DMS79 (cell line): ENCODE measurements at regions not wholly inside any gene's neighbourhood (a gene's known extent, or its start where the extent isn't known, plus 50 kb on each side); places are given as distances from the start of the nearest gene placed in this dataset.
"Not testable (repeated sequence)": the region's sequence is repeated elsewhere in the genome, so short reads cannot be mapped to it uniquely, and the experiment has no call there.

Experiments used
- DNase-seq: peaks from one replicate; lab custom pipeline; 2025; lab: John Stamatoyannopoulos, UW

DNA sequence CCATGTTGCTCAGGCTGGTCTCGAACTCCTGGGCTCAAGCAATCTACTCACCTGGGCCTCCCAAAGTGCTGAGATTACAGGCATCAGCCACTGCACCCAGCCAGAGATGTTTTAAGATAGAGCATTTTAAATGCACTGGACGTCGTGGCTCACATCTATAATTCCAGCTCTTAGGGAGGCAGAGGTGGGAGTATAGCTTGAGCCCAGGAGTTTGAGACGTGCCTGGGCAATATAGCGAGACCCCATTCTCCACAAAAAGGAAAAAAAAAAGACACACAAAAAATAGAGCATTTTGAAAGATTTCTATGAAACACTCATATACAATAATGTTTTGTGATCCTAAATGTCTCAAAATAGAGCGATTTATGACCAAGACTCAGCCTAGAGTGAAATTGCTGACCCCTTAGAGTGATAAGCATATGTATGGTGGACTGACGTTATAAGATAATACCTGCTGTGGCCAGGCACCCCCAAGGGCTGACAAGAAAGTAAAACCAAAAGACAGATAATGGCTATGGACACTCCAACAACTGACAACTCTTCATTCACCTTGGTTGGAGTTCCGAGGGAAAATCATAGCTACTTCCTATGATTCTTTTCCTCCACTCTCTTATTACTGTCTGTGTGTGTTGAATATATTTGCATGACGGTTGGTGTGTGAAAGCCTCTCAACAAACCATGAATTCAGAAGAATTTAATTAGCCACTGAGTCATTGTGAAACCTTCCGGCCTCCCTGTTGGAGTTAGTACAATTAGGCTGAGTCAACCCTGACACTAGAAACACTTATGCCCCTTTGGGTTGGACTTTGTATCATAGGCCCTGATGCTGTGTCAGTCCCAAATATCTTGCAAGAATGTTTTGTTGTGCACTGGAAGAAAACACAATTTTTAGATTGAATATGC, 526.5 kb upstream of the NUDT12 start:
- DNase-seq = no peak

- DNase-seq = no peak
Measured at GRCh38 chr5:104084896-104085295, 522.3 kb upstream of the NUDT12 start.

GRCh38 chr5:104082754-104083153, 520.2 kb upstream of the NUDT12 start:
- no peak for DNase-seq

- no peak for DNase-seq
Measured at GRCh38 chr5:104081232-104081631, 518.6 kb upstream of the NUDT12 start.

DNA sequence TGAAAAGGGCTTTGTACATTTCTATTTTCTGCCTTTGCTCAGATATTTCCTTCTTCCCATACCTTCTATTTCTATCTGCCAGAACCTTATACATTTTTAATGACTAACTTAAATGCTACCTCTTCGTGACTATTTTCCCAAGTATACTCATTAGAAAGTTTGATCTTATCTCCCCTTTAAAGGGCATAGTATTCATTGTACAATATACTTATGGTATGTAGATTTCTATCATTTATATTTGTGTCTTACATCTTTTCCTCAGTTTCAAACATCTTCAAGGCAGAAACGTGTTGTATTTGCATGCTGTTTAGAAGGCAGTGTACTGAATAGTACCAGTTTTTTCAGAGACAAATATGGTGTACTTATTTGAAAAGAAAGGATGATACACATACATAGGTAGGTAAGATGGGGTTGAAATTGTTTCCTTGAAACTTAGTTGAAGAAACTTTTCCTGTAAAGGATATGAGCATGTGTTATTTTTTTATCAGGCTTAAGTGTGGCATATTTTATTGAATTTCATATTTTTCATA, 518.1 kb upstream of the NUDT12 start:
- DNase-seq = no peak

GRCh38 chr5:104079861-104080645, 517.5 kb upstream of the NUDT12 start:
- DNase-seq = not testable (repeated sequence)

DNA sequence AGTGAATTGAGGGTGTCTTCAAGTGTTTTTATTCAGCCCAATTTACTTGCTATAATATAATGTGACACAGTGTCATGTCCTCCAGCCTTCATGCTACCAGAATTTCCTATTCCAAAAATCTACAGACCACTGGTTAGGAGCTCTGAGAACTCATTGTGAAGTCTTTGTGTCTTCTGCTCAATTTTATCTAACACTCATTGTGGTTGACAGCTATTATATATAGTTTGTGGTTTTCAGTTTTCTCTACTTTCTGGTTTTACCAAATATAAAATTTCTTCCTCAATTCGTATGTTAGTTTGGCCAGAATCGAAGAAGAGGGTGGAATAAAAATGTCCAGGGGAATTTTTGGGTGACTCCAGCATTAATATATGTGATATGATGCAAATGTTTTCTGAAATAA, 509.3 kb upstream of the NUDT12 start:
- no peak for DNase-seq

DNA sequence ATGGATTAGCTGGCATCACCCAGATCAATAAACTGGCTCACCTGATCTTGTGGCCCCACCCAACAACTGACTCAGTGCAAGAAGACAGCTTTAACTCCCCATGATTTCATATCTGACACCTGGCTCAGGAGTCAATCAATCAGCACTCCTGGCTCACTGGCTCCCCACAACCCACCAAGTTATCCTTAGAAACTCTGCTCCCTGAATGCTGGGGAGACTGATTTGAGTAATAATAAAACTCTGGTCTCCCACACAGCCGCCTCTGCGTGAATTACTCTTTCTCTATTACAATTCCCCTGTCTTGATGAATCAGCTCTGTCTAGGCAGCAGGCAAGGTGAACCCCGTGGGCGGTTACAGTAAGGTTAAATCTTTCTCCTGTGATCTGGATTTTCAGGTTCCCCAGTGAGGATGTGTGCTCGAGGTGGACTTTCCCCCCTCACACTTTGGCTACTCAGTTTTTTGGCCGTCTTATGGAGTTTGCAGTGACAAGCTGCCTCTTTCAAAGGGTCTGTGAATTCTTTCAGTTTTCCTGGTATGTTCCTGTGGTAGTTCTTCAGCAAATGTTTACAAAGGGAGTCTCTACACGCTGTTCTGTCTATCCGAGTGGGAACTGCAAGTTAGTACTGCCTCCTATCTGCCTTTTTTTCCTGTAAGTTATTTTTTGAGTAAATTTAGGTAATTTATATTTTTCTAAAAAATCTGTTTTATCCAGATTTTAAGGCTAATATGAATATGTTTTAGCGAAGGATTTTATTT, 500.2 kb upstream of the NUDT12 start:
- no peak for DNase-seq

DNA sequence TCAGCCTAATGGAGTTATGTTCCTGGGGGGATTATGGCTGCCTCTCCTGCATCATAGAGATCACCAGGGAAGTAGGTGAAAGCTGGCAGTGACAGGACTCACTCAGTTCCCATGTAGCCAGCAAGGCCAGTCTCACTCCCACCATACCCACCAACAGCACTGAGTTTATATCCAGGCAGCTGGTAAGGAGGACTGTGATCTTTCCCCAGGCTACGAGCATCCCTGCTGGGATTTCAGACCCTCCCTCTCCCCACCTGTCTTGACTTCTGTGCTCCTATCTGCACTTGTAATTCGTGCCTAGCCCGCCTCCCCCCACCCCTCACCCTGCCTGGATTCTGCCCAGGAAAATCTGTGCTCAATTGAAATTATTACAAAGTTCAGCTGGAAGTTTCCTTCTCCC, 499.1 kb upstream of the NUDT12 start:
- DNase-seq = no peak

- DNase-seq = no peak
Measured at GRCh38 chr5:104053353-104053649, 490.7 kb upstream of the NUDT12 start.

GRCh38 chr5:104052558-104053352, 490.2 kb upstream of the NUDT12 start:
- no peak for DNase-seq

DNA sequence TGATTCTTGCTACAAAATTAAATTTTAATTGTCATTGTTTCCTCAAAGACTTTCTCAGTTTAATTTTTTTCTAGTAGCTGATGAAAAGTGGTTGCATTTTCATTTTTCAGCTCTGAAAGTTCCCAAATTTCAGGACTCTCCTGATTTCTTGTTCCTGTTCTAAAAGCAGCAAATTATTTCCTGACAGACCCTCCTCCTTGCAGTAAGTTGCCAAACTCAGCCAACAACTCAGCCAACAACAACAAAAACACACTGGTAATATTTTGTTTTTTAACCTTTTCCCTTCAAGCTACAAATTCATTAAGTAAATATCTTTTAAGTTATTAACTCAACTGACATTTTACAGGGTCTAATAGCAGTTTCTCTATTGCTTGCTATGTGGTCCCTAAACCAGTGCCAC, 487.8 kb upstream of the NUDT12 start:
- no peak for DNase-seq

DNA sequence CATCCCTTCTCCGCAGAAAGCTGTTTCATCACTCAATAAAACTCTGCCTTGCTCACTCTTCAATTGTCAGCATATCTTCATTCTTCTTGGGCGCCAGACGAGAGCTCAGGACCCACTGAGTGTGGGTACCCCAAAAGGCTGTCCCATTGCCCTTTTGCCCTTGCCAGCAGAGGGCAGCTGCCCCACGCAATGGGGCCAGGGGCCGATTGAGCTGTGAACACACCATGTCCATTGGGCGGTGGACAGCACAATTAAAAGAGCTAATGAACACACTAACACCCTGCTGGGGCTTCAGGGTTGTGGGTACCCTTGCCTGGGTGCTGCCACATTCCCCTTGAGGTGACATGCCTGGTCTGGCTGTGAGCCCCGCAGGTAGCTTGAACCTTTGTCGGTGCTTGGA, 487.2 kb upstream of the NUDT12 start:
- DNase-seq = no peak

GRCh38 chr5:104048231-104048630, 485.6 kb upstream of the NUDT12 start:
- DNase-seq = no peak

DNA sequence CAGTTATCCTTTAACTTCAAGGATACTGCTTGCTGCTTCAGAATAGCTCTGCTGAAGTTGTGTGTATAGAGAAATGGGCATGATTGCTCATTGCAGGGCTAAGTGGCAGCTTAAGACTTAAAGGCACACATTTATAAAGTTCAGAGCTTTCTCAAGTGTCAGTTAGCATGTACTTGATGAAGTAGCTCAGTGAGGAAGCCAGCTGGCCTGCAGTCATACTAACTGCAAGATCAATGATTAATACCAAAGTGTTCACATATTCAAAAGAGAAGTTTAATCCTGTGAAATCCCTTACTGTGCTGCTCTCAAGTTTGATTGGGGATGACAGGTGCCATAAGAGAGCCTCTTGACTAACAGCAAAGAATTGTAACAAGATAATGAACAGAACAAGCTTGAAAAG, 483.4 kb upstream of the NUDT12 start:
- DNase-seq = peak; percentile 5

GRCh38 chr5:104039871-104040270, 477.3 kb upstream of the NUDT12 start:
- DNase-seq = not testable (repeated sequence)

DNA sequence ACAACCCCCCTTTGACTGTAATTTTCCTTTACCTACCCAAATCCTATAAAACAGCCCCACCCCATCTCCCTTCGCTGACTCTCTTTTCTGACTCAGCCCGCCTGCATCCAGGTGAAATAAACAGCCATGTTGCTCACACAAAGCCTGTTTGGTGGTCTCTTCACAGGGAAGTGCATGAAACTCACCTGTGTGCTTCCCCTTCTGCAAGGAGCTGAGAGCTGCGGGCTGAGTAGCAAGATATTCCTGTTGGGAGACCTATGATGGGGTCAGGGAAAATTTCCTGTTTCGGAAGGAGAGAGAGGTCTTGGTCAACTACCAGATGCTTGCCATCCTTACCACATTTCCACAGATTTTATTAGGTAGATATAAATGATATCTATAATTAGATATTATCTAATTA, 474.5 kb upstream of the NUDT12 start:
- DNase-seq = not testable (repeated sequence)

GRCh38 chr5:104033186-104033585, 470.6 kb upstream of the NUDT12 start:
- DNase-seq = not testable (repeated sequence)

DNA sequence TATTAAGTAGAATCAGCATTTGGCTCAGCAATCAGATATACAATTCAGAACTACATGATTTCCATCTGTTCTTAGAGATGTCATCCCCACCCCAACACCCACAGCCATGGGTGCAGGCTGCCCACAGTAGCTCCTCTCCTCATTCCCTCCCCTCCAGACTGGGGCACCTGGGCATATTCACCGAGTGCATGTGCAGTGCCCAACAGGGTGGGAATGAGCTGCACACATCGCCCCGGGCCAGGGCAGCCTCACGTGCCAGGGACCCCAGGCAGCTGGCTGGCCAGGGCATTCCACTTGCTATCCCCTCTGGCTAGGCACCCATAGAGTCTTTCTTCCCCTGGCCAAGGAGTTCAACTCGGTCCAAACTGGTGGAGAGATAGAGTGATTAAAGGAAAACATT, 461.9 kb upstream of the NUDT12 start:
- no peak for DNase-seq

DNA sequence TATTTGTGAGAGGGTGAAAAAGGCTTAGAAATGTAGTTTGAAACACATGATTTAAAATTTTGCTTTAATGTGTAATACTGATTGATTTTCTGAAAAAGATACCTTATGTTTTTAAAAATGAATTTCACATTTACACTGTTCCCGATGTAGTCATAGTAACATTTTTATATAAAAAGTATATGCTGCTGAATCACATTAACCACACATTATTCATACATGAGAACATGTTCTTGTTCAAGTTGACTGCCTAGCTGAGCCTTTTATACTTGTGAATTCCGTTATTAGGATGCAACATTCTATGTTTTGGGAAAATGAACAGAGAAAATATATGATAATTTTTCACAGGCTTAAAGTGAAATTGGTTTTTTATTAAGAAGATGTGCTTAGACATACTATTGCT, 461.1 kb upstream of the NUDT12 start:
- DNase-seq = no peak

GRCh38 chr5:104019956-104020355, 457.4 kb upstream of the NUDT12 start:
- DNase-seq = no peak

GRCh38 chr5:104018299-104018698, 455.7 kb upstream of the NUDT12 start:
- no peak for DNase-seq
